ENCODE measurements at regions not wholly inside any gene's neighbourhood (a gene's known extent, or its start where the extent isn't known, plus 50 kb on each side); places are given as distances from the start of the nearest gene placed in this dataset.

DNA sequence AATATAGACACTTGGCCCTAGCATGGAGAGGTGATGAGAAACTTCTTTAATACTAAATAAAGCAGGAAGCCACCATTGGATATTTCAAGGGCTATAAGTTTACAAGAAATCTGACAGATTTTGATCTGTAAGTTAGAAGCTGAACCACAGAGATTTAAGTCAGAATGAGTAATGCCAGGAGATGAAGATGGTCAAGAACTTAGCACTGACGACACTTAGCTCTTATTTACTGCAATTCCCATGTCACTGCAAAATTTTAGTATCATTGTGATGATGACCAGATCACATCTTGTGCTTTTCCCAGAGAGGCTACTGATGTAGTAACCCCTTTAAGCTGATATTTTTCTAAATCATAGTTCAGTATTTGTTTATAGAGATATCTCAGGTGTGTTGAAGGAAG is 59.4 kb upstream of the CD96 start:
- no peak for FAIRE-seq
- TF ChIP-seq SP1 (IDR thresholded peaks at IDR 0.05; ENCODE audit: low read depth, low read length) (no peak), CBX5 (IDR thresholded peaks at IDR 0.05; ENCODE audit: low read depth, low read length) (no peak), SP2 (IDR thresholded peaks at IDR 0.05; ENCODE audit: low read length) (no peak), HDAC6 (IDR thresholded peaks at IDR 0.05; ENCODE audit: low read depth, low read length) (no peak), TAF1 (IDR thresholded peaks at IDR 0.05; ENCODE audit: low read depth, low read length) (no peak), SIRT6 (IDR thresholded peaks at IDR 0.05; ENCODE audit: low read length) (no peak), SUZ12 (IDR thresholded peaks at IDR 0.05; ENCODE audit: low read length) (no peak), NRF1 (IDR thresholded peaks at IDR 0.05; ENCODE audit: low read depth, low read length) (no peak), EGR1 (IDR thresholded peaks at IDR 0.05; ENCODE audit: borderline replicate concordance, low read depth, low read length) (no peak), FOSL1 (IDR thresholded peaks at IDR 0.05; ENCODE audit: insufficient read depth, low read depth, low read length) (no peak)
- TF ChIP-seq, protein P1, sequence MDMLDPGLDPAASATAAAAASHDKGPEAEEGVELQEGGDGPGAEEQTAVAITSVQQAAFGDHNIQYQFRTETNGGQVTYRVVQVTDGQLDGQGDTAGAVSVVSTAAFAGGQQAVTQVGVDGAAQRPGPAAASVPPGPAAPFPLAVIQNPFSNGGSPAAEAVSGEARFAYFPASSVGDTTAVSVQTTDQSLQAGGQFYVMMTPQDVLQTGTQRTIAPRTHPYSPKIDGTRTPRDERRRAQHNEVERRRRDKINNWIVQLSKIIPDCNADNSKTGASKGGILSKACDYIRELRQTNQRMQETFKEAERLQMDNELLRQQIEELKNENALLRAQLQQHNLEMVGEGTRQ (IDR thresholded peaks at IDR 0.05; ENCODE audit: low read length) = no peak

More for the DNA sequence above, 59.4 kb upstream of the CD96 start:
- H3K14ac ChIP-seq (ENCODE audit: insufficient read length) = no peak overlapping the region
- H3K4ac ChIP-seq (replicated peaks; ENCODE audit: insufficient read length, low read depth, low read length) = no peak overlapping the region
- H3K4me3 ChIP-seq (ENCODE audit: extremely low read depth in 1 of 4, insufficient read depth in 2 of 4, low read depth in 3 of 4, low read length in 4 of 4) = no peak overlapping the region
- H3K79me2 ChIP-seq (ENCODE audit: control insufficient read depth in 1 of 2, insufficient read depth in 2 of 2, low read length in 2 of 2) = no peaks in the 10 kb centered on the region
- no peak overlapping the region for H2AK5ac ChIP-seq (ENCODE audit: low read depth, low read length)
- H2BK12ac ChIP-seq (ENCODE audit: low read depth, low read length) = no peak overlapping the region
- no peak overlapping the region for H3K18ac ChIP-seq (ENCODE audit: extremely low read depth, low read length)
- no peaks in the 10 kb centered on the region for H3K36me3 ChIP-seq (ENCODE audit: control insufficient read depth in 2 of 4, insufficient read depth in 4 of 4, low read length in 3 of 4)
- no peak overlapping the region for H2BK15ac ChIP-seq (ENCODE audit: low read length)
- H3K23ac ChIP-seq (ENCODE audit: insufficient read length) = no peak overlapping the region
- H2BK120ac ChIP-seq (replicated peaks; ENCODE audit: low read depth, low read length) = no peak overlapping the region
- no peak overlapping the region for H4K91ac ChIP-seq (replicated peaks; ENCODE audit: insufficient read length, low read length)
- H3K79me1 ChIP-seq (ENCODE audit: low read depth, low read length) = no peaks in the 10 kb centered on the region
- no peak overlapping the region for H3K27ac ChIP-seq (ENCODE audit: low read depth, low read length)
- ChIA-PET POLR2A (ENCODE audit: partially characterized antibody) (no interaction called here), CTCF (ENCODE audit: partially characterized antibody) (no interaction called here)
- no peak overlapping the region for H3K4me2 ChIP-seq (ENCODE audit: insufficient read depth in 1 of 2, low read depth in 2 of 2, low read length in 2 of 2)
- H4K20me1 ChIP-seq (replicated peaks in 1 of 2; ENCODE audit: control insufficient read depth in 1 of 2, insufficient read depth in 2 of 2, low read length in 2 of 2) = no peaks in the 10 kb centered on the region
- H3K27me3 ChIP-seq (replicated peaks in 1 of 4; ENCODE audit: control insufficient read depth in 3 of 4, extremely low read depth in 1 of 4, insufficient read depth in 3 of 4, low read length in 3 of 4) = no peaks in the 10 kb centered on the region
- H3K9ac ChIP-seq (replicated peaks in 1 of 4; ENCODE audit: extremely low read depth in 1 of 4, low read depth in 3 of 4, low read length in 3 of 4) = no peak overlapping the region
- H3K56ac ChIP-seq (replicated peaks; ENCODE audit: insufficient read length, low read depth, low read length) = no peak overlapping the region
- H3K9me3 ChIP-seq (ENCODE audit: insufficient read depth in 2 of 2, low read depth in 1 of 2, low read length in 1 of 2) = no peaks in the 10 kb centered on the region
- H3K23me2 ChIP-seq (ENCODE audit: low read depth, low read length) = no peaks in the 10 kb centered on the region
- 87% methylated on average over 1 of the region's 1 CpG; no CpG with 5 or more reads in 1 of the 2 experiments for WGBS, 2 experiments (ENCODE audit: extremely low coverage in 1 of 2, insufficient coverage in 1 of 2, insufficient read length in 1 of 2, insufficient replicate concordance in 2 of 2, low coverage in 1 of 2, low lambda C conversion rate in 2 of 2, missing lambda C conversion rate in 1 of 2)
- DNase-seq (ENCODE audit: low read depth in 1 of 2, low spot score in 2 of 2) = no peak
- no peak overlapping the region for H2AFZ ChIP-seq (ENCODE audit: low read length)
- H4K8ac ChIP-seq (ENCODE audit: extremely low read depth, insufficient read depth, low read length) = no peak overlapping the region
- no peak overlapping the region for H2BK5ac ChIP-seq (ENCODE audit: low read depth, low read length)
- no peak overlapping the region for H2BK20ac ChIP-seq (ENCODE audit: low read length)
- H4K5ac ChIP-seq (ENCODE audit: insufficient read length, low read depth, low read length) = no peak overlapping the region
- no peaks in the 10 kb centered on the region for H3K4me1 ChIP-seq (replicated peaks in 1 of 4; ENCODE audit: control insufficient read depth in 3 of 4, insufficient read depth in 4 of 4, low read length in 3 of 4)

All from H1 (cell line).